HCT116 (cell line): ENCODE measurements at regions not wholly inside any gene's neighbourhood (a gene's known extent, or its start where the extent isn't known, plus 50 kb on each side); places are given as distances from the start of the nearest gene placed in this dataset.

Experiments used
- ATAC-seq: fragments of 200-7000 bp; cut with Tn5 transposase; 2 replicates; pipeline ENCODE4 v1.9.1; 2020; ENCODE audit warnings: mild to moderate bottlenecking, moderate library complexity
- BruUV-seq: library from RNA; stranded (reverse); fragments of 400-500 nt; replicated peaks from 2 replicates; lab custom pipeline; 2021; lab: Mats Ljungman, UMichigan
- CTCF ChIA-PET: fragments of 300-600 bp; sonication (Branson Sonifier 250); formaldehyde crosslinking; loops from one replicate; lab custom pipeline; 2021; ENCODE audit warnings: antibody characterized with exemption; lab: Charles Lee
- POLR2A ChIA-PET: fragments of 300-600, 350-600 bp; sonication (Branson Sonifier 250); formaldehyde crosslinking; loops from one replicate; lab custom pipeline; 2021; ENCODE audit warnings: antibody characterized with exemption; lab: Charles Lee
- RAD21 ChIA-PET, 2 experiments: fragments of 300-600 bp; sonication (Branson Sonifier 250); formaldehyde crosslinking; loops; one replicate each; lab custom pipeline; 2023; ENCODE audit warnings: low total read pairs in 2 of 2; ENCODE audit not compliant: uncharacterized antibody in 2 of 2, unreplicated experiment in 2 of 2, low non-redundant PET in 1 of 2; lab: Charles Lee
- DNase-seq: peaks from one replicate; pipeline ENCODE4 v3.0.0-alpha.2; 2010; ENCODE audit warnings: low read depth, low spot score
- H2AFZ ChIP-seq: fragments of 200-600 bp; shearing (Covaris generic), sonication (generic); 2 replicates; pipeline ENCODE4 v1.6.1; 2017; ENCODE audit warnings: low read depth, mixed run types, mixed read lengths, antibody characterized with exemption, low read length; ENCODE audit not compliant: poor library complexity, severe bottlenecking
- H3K27ac ChIP-seq: 2 replicates; pipeline ENCODE4 v1.5.1; 2012; ENCODE audit warnings: low read depth, low read length
- H3K27me3 ChIP-seq: fragments of 200-600 bp; sonication (generic); 2 replicates; pipeline ENCODE4 v1.6.1; 2016; ENCODE audit warnings: mixed run types, low read length, mixed read lengths; ENCODE audit not compliant: insufficient read depth
- H3K36me3 ChIP-seq, 2 experiments: fragments of 200-500 bp in 1 of 2; fragments of 200-600 bp in 1 of 2; sonication (Bioruptor generic) in 1 of 2; sonication (generic) in 1 of 2; 2 replicates each; pipeline versions ENCODE4 v1.5.1 to v1.6.1; 2014 to 2016; ENCODE audit warnings: low read length in 2 of 2, inconsistent platforms in 1 of 2, mixed read lengths in 1 of 2, mixed run types in 1 of 2; ENCODE audit not compliant: insufficient read depth in 2 of 2, control insufficient read depth in 1 of 2
- H3K4me1 ChIP-seq, 2 experiments: fragments of 200-600 bp in 1 of 2; sonication (generic) in 1 of 2; 2 replicates each; pipeline versions ENCODE4 v1.5.1 to v1.6.1; 2012 to 2017; ENCODE audit warnings: low read length in 2 of 2, inconsistent platforms in 1 of 2, mild to moderate bottlenecking in 1 of 2, mixed read lengths in 1 of 2, mixed run types in 1 of 2, moderate library complexity in 1 of 2; ENCODE audit not compliant: insufficient read depth in 2 of 2, control insufficient read depth in 1 of 2
- H3K4me2 ChIP-seq: fragments of 200-600 bp; sonication (generic); 2 replicates; pipeline ENCODE4 v1.6.1; 2017; ENCODE audit warnings: mixed run types, low read length, mixed read lengths
- H3K4me3 ChIP-seq, 2 experiments: fragments of 200-600 bp in 1 of 2; sonication (generic) in 1 of 2; replicated peaks in 1 of 2; 2 replicates each; pipeline ENCODE4 v1.5.1; 2011 to 2016; ENCODE audit warnings: low read length in 2 of 2, control low read depth in 1 of 2, low read depth in 1 of 2, mild to moderate bottlenecking in 1 of 2, mixed read lengths in 1 of 2, mixed run types in 1 of 2
- H3K79me2 ChIP-seq: fragments of 200-600 bp; sonication (generic); 2 replicates; pipeline ENCODE4 v1.6.1; 2017; ENCODE audit warnings: mild to moderate bottlenecking, mixed run types, low read length, moderate library complexity, mixed read lengths; ENCODE audit not compliant: insufficient read depth
- H3K9ac ChIP-seq: fragments of 200-600 bp; sonication (generic); 2 replicates; pipeline ENCODE4 v1.6.1; 2016; ENCODE audit warnings: low read length, mixed read lengths
- H3K9me2 ChIP-seq: fragments of 200-600 bp; sonication (generic), shearing (Covaris generic); 2 replicates; pipeline ENCODE4 v1.6.1; 2017; ENCODE audit warnings: mixed run types, mild to moderate bottlenecking, moderate library complexity; ENCODE audit not compliant: insufficient read depth
- H3K9me3 ChIP-seq, 2 experiments: fragments of 200-500 bp in 1 of 2; fragments of 200-600 bp in 1 of 2; sonication (Bioruptor generic) in 1 of 2; sonication (generic) in 1 of 2; 2 replicates each; pipeline ENCODE4 v1.6.1; 2014 to 2017; ENCODE audit warnings: low read length in 2 of 2, mixed read lengths in 2 of 2, inconsistent platforms in 1 of 2, low read depth in 1 of 2, mild to moderate bottlenecking in 1 of 2, mixed run types in 1 of 2, moderate library complexity in 1 of 2; ENCODE audit not compliant: control insufficient read depth in 1 of 2, insufficient read depth in 1 of 2
- H4K20me1 ChIP-seq: fragments of 200-600 bp; sonication (generic), shearing (Covaris generic); 2 replicates; pipeline ENCODE4 v1.6.1; 2017; ENCODE audit warnings: mixed run types, mild to moderate bottlenecking, moderate library complexity; ENCODE audit not compliant: insufficient read depth
- ATF3 ChIP-seq: IDR thresholded peaks from 2 replicates; pipeline ENCODE4 v1.6.1; 2012
- CBX3 ChIP-seq: IDR thresholded peaks from 2 replicates; pipeline ENCODE4 v1.6.1; 2012; ENCODE audit warnings: low read depth
- CEBPB ChIP-seq: IDR thresholded peaks from 2 replicates; pipeline ENCODE4 v1.6.1; 2012; ENCODE audit warnings: low read depth
- CTCF ChIP-seq, 3 experiments: fragments of 200-600 bp in 1 of 3; sonication (generic) in 1 of 3; IDR thresholded peaks in 2 of 3; conservative IDR thresholded peaks in 1 of 3; 2 replicates each; pipeline ENCODE4 v1.5.1; 2012 to 2017; ENCODE audit warnings: low read depth in 2 of 3, low read length in 2 of 3, antibody characterized with exemption in 1 of 3, borderline replicate concordance in 1 of 3, control low read depth in 1 of 3, mild to moderate bottlenecking in 1 of 3, mixed read lengths in 1 of 3, mixed run types in 1 of 3, moderate library complexity in 1 of 3; ENCODE audit not compliant: insufficient read depth in 1 of 3
- EGR1 ChIP-seq: IDR thresholded peaks from 2 replicates; pipeline ENCODE4 v1.6.1; 2012; ENCODE audit warnings: low read depth
- ELF1 ChIP-seq: IDR thresholded peaks from 2 replicates; pipeline ENCODE4 v1.6.1; 2012; ENCODE audit warnings: low read depth, borderline replicate concordance
- EZH2phosphoT487 ChIP-seq: fragments of 200-600 bp; IDR thresholded peaks from 2 replicates; pipeline ENCODE4 v1.6.1; 2018; ENCODE audit warnings: antibody characterized with exemption, borderline replicate concordance
- MAX ChIP-seq: IDR thresholded peaks from 2 replicates; pipeline ENCODE4 v1.6.1; 2012
- POLR2AphosphoS5 ChIP-seq: IDR thresholded peaks from 2 replicates; pipeline ENCODE4 v1.6.1; 2011; ENCODE audit warnings: mild to moderate bottlenecking, low read depth, low read length, moderate library complexity
- SIN3A ChIP-seq: IDR thresholded peaks from 2 replicates; pipeline ENCODE4 v1.6.1; 2012; ENCODE audit warnings: low read depth
- SRF ChIP-seq: IDR thresholded peaks from 2 replicates; pipeline ENCODE4 v1.6.1; 2012; ENCODE audit warnings: low read depth
- YY1 ChIP-seq: IDR thresholded peaks from 2 replicates; pipeline ENCODE4 v1.6.1; 2011; ENCODE audit warnings: low read length, low read depth, moderate library complexity, mild to moderate bottlenecking; ENCODE audit not compliant: insufficient replicate concordance; ENCODE audit errors: extremely low read depth
- ZFX ChIP-seq: fragments of 450-650 bp; IDR thresholded peaks from 2 replicates; pipeline ENCODE4 v1.6.1; 2017
- ZNF274 ChIP-seq: fragments of 200-500 bp; sonication (Bioruptor generic); IDR thresholded peaks from 2 replicates; pipeline ENCODE4 v1.6.1; 2014; ENCODE audit warnings: mild to moderate bottlenecking, low read depth, low read length, inconsistent platforms
- intact Hi-C: fragments of 100-400 bp; cut with micrococcal nuclease; formaldehyde crosslinking; loops from 2 replicates; pipeline ENCODE4 v1.10.0; 2022

GRCh38 chr16:62620275-62620674, 584.0 kb upstream of the CDH8 start:
- no peaks in the 10 kb centered on the region for H3K9me2 ChIP-seq
- H4K20me1 ChIP-seq, result no peaks in the 10 kb centered on the region
- H2AFZ ChIP-seq, result no peak overlapping the region
- CTCF ChIA-PET, result no interaction called here
- no peaks in the 10 kb centered on the region for H3K79me2 ChIP-seq
- H3K27ac ChIP-seq, result no peak overlapping the region
- no peaks in the 10 kb centered on the region for H3K27me3 ChIP-seq
- RAD21 ChIA-PET, result no interaction called here
- intact Hi-C loops, result no loop called here
- no peak overlapping the region for H3K4me2 ChIP-seq
- ATAC-seq (no peak), DNase-seq (no peak)
- TF ChIP-seq ATF3, result no peak
- TF ChIP-seq EZH2phosphoT487, result no peak
- TF ChIP-seq ELF1, result no peak
- TF ChIP-seq CEBPB, result no peak
- no peak for TF ChIP-seq EGR1
- TF ChIP-seq YY1, result no peak
- no peak for TF ChIP-seq SIN3A
- no peak for TF ChIP-seq MAX
- TF ChIP-seq CBX3, result no peak
- BruUV-seq, result no TSS peak
- no peak overlapping the region for H3K4me3 ChIP-seq
- POLR2A ChIA-PET, result no interaction called here
- H3K9ac ChIP-seq, result no peak overlapping the region
- no peaks in the 10 kb centered on the region for H3K36me3 ChIP-seq
- H3K4me1 ChIP-seq, result no peaks in the 10 kb centered on the region
- H3K9me3 ChIP-seq, result peaks cover 0 to 16% of the 10 kb centered on the region in 2 experiments; a peak in 2 of 4 replicates

- Histone ChIP-seq H3K36me3 (no peaks in the 10 kb centered on the region), H3K9ac (no peak overlapping the region), H3K4me3 (no peak overlapping the region), H3K27ac (no peak overlapping the region), H4K20me1 (no peaks in the 10 kb centered on the region), H3K79me2 (no peaks in the 10 kb centered on the region), H3K9me3 (peaks cover 0 to 13% of the 10 kb centered on the region in 2 experiments; a peak in 2 of 4 replicates), H3K9me2 (no peaks in the 10 kb centered on the region), H2AFZ (no peak overlapping the region), H3K4me2 (no peak overlapping the region), H3K4me1 (no peaks in the 10 kb centered on the region), H3K27me3 (no peaks in the 10 kb centered on the region)
- DNase-seq (no peak), ATAC-seq (no peak)
- TF ChIP-seq ZFX (no peak), POLR2AphosphoS5 (no peak), CTCF (IDR thresholded peaks at IDR 0.05 in 2 of 3, conservative IDR thresholded peaks at IDR 0.05 in 1 of 3; ENCODE audit: borderline replicate concordance in 1 of 3, insufficient read depth in 1 of 3, low read depth in 2 of 3, low read length in 2 of 3) (no peak), EGR1 (no peak), MAX (no peak), CBX3 (no peak), SRF (no peak), ZNF274 (no peak)
- ChIA-PET CTCF (no interaction called here), RAD21 (no interaction called here), POLR2A (no interaction called here)
- intact Hi-C loops, result no loop called here
- BruUV-seq, result no TSS peak
These were observed 579.3 kb upstream of the CDH8 start for GRCh38 chr16:62615526-62615925.
